ENCODE measurements at regions not wholly inside any gene's neighbourhood (a gene's known extent, or its start where the extent isn't known, plus 50 kb on each side); places are given as distances from the start of the nearest gene placed in this dataset.
"Not testable (repeated sequence)": the region's sequence is repeated elsewhere in the genome, so short reads cannot be mapped to it uniquely, and the experiment has no call there.

GRCh38 chr20:29375937-29376336, 1881.5 kb upstream of the DEFB115 start:
- not testable (repeated sequence) for H3K27me3 ChIP-seq (ENCODE audit: control insufficient read depth, insufficient read depth, low read length); H3K4me3 ChIP-seq (ENCODE audit: low read length); H3K9me3 ChIP-seq (ENCODE audit: control insufficient read depth, insufficient read depth, low read length); H3K4me1 ChIP-seq (ENCODE audit: control insufficient read depth, insufficient read depth, low read length); H3K27ac ChIP-seq (ENCODE audit: low read length); DNase-seq (ENCODE audit: low read depth, low spot score); H3K36me3 ChIP-seq (ENCODE audit: control insufficient read depth, insufficient read depth, low read length)
- no CpG with 5 or more reads among the region's 2 CpGs for WGBS (ENCODE audit: insufficient coverage, insufficient read length)

DNA sequence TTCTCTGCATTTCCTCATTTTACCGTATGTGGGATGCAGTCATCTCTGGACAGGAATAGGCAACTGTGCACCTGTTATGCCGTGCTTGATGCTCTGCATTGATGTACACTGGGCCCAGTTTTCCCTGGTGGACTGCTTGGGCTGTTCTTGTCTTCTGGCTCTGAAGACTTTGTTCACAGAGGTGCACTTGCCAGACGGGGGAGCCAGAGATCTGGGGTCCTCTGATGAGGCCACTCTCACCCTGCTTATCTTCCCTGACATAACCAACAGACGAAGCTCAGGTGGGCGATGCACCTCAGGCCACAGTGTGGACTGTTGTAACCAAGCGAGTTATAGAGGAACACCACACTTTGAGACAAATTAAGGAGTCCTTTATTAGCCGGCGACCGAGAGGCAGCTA, 1864.6 kb upstream of the DEFB115 start:
- not testable (repeated sequence) for H3K36me3 ChIP-seq (ENCODE audit: control insufficient read depth, insufficient read depth, low read length); DNase-seq (ENCODE audit: low read depth, low spot score); H3K27me3 ChIP-seq (ENCODE audit: control insufficient read depth, insufficient read depth, low read length); H3K4me3 ChIP-seq (ENCODE audit: low read length); H3K9me3 ChIP-seq (ENCODE audit: control insufficient read depth, insufficient read depth, low read length); H3K27ac ChIP-seq (ENCODE audit: low read length); H3K4me1 ChIP-seq (ENCODE audit: control insufficient read depth, insufficient read depth, low read length)
- WGBS (ENCODE audit: insufficient coverage, insufficient read length): no CpG with 5 or more reads among the region's 9 CpGs

GRCh38 chr20:29408034-29408695, 1849.3 kb upstream of the DEFB115 start:
- WGBS (ENCODE audit: insufficient coverage, insufficient read length): no CpG with 5 or more reads among the region's 40 CpGs
- Histone ChIP-seq H3K9me3 (ENCODE audit: control insufficient read depth, insufficient read depth, low read length) (peaks cover 10% of the 10 kb centered on the region), H3K4me3 (ENCODE audit: low read length) (no peak overlapping the region)

GRCh38 chr20:29408707-29409106, 1848.8 kb upstream of the DEFB115 start:
- H3K4me3 ChIP-seq (ENCODE audit: low read length); DNase-seq (ENCODE audit: low read depth, low spot score); H3K27me3 ChIP-seq (ENCODE audit: control insufficient read depth, insufficient read depth, low read length); H3K36me3 ChIP-seq (ENCODE audit: control insufficient read depth, insufficient read depth, low read length); H3K27ac ChIP-seq (ENCODE audit: low read length); H3K4me1 ChIP-seq (ENCODE audit: control insufficient read depth, insufficient read depth, low read length): not testable (repeated sequence)
- peaks cover 10% of the 10 kb centered on the region for H3K9me3 ChIP-seq (ENCODE audit: control insufficient read depth, insufficient read depth, low read length)
- WGBS (ENCODE audit: insufficient coverage, insufficient read length): no CpG with 5 or more reads among the region's 17 CpGs

More at GRCh38 chr20:29408034-29408695, 1849.3 kb upstream of the DEFB115 start:
- Histone ChIP-seq H3K27me3 (ENCODE audit: control insufficient read depth, insufficient read depth, low read length) (no peaks in the 10 kb centered on the region), H3K27ac (ENCODE audit: low read length) (no peak overlapping the region), H3K36me3 (ENCODE audit: control insufficient read depth, insufficient read depth, low read length) (no peaks in the 10 kb centered on the region; the same call in 1 of the 2 replicates), H3K4me1 (ENCODE audit: control insufficient read depth, insufficient read depth, low read length) (no peaks in the 10 kb centered on the region)
- no peak for DNase-seq (ENCODE audit: low read depth, low spot score)

DNA sequence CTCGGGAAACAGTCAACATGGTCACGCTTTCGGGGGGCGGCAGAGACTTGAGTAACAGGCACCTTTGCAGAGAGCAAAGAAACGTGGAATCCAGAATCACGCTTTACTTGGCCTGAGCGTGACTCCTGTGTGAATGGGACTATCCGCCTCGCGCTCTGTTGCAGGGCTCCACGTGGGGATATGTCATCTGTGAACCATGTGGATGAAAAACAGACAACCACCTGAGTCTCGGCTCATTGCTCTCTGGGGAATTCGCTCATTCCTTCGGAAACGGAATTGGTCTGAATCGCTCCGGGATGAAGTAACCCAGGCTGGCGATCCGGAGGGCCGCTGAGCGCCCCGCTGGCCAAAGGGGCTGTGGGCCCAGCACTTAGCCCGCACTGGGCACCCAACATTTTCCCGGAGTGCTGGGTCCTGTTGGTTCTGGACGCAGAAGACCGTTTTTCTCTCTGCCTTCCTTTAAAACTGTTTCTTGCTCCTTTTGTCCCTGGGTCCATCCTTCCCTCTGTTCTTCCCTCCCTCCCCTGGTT, 1848.2 kb upstream of the DEFB115 start:
- H3K4me1 ChIP-seq (ENCODE audit: control insufficient read depth, insufficient read depth, low read length); H3K27me3 ChIP-seq (ENCODE audit: control insufficient read depth, insufficient read depth, low read length); DNase-seq (ENCODE audit: low read depth, low spot score); H3K36me3 ChIP-seq (ENCODE audit: control insufficient read depth, insufficient read depth, low read length); H3K4me3 ChIP-seq (ENCODE audit: low read length); H3K27ac ChIP-seq (ENCODE audit: low read length): not testable (repeated sequence)
- peaks cover 10% of the 10 kb centered on the region for H3K9me3 ChIP-seq (ENCODE audit: control insufficient read depth, insufficient read depth, low read length)
- WGBS (ENCODE audit: insufficient coverage, insufficient read length): no CpG with 5 or more reads among the region's 26 CpGs

GRCh38 chr20:29409833-29410805, 1847.3 kb upstream of the DEFB115 start:
- DNase-seq (ENCODE audit: low read depth, low spot score): no peak
- Histone ChIP-seq H3K27ac (ENCODE audit: low read length) (no peak overlapping the region), H3K36me3 (ENCODE audit: control insufficient read depth, insufficient read depth, low read length) (no peaks in the 10 kb centered on the region; the same call in 1 of the 2 replicates), H3K4me1 (ENCODE audit: control insufficient read depth, insufficient read depth, low read length) (no peaks in the 10 kb centered on the region), H3K27me3 (ENCODE audit: control insufficient read depth, insufficient read depth, low read length) (no peaks in the 10 kb centered on the region), H3K9me3 (ENCODE audit: control insufficient read depth, insufficient read depth, low read length) (peaks cover 10% of the 10 kb centered on the region), H3K4me3 (ENCODE audit: low read length) (no peak overlapping the region; the same call in 1 of the 2 replicates)
- no CpG with 5 or more reads among the region's 57 CpGs for WGBS (ENCODE audit: insufficient coverage, insufficient read length)

GRCh38 chr20:29410806-29411457, 1846.5 kb upstream of the DEFB115 start:
- Histone ChIP-seq H3K27me3 (ENCODE audit: control insufficient read depth, insufficient read depth, low read length) (no peaks in the 10 kb centered on the region), H3K4me1 (ENCODE audit: control insufficient read depth, insufficient read depth, low read length) (no peaks in the 10 kb centered on the region), H3K36me3 (ENCODE audit: control insufficient read depth, insufficient read depth, low read length) (no peaks in the 10 kb centered on the region; the same call in 1 of the 2 replicates), H3K4me3 (ENCODE audit: low read length) (no peak overlapping the region), H3K27ac (ENCODE audit: low read length) (no peak overlapping the region), H3K9me3 (ENCODE audit: control insufficient read depth, insufficient read depth, low read length) (peaks cover 7% of the 10 kb centered on the region)
- DNase-seq (ENCODE audit: low read depth, low spot score): no peak
- WGBS (ENCODE audit: insufficient coverage, insufficient read length): no CpG with 5 or more reads among the region's 44 CpGs

DNA sequence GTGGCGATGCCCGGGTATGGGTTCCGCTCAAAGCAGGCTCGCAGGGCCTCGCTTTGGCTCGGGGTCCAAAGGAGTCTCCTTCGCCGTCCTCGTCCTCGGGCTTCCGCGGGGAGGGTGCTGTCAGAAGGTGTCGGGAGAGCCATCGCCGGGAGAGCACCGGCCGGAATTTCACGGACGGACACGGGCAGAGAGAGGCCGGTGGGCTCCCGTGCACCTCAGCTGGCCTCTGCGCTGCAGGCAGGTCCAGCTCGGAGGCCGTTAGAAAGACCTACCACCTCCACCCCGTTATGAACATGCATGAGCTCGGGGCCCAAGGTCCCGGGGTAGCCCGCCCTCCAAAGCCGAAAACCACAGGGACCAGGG, 1846.0 kb upstream of the DEFB115 start:
- H3K9me3 ChIP-seq (ENCODE audit: control insufficient read depth, insufficient read depth, low read length); H3K27me3 ChIP-seq (ENCODE audit: control insufficient read depth, insufficient read depth, low read length): not testable (repeated sequence)

GRCh38 chr20:29419378-29419777, 1838.1 kb upstream of the DEFB115 start:
- no peak for DNase-seq (ENCODE audit: low read depth, low spot score)
- no peak overlapping the region for H3K27ac ChIP-seq (ENCODE audit: low read length)
- peaks cover 6% of the 10 kb centered on the region; the same call in 1 of the 2 replicates for H3K9me3 ChIP-seq (ENCODE audit: control insufficient read depth, insufficient read depth, low read length)

More for the DNA sequence above, 1846.0 kb upstream of the DEFB115 start:
- not testable (repeated sequence) for H3K27ac ChIP-seq (ENCODE audit: low read length); H3K4me1 ChIP-seq (ENCODE audit: control insufficient read depth, insufficient read depth, low read length); H3K36me3 ChIP-seq (ENCODE audit: control insufficient read depth, insufficient read depth, low read length); H3K4me3 ChIP-seq (ENCODE audit: low read length); DNase-seq (ENCODE audit: low read depth, low spot score)
- WGBS (ENCODE audit: insufficient coverage, insufficient read length): no CpG with 5 or more reads among the region's 30 CpGs

More at GRCh38 chr20:29419378-29419777, 1838.1 kb upstream of the DEFB115 start:
- Histone ChIP-seq H3K27me3 (ENCODE audit: control insufficient read depth, insufficient read depth, low read length) (no peaks in the 10 kb centered on the region), H3K4me3 (ENCODE audit: low read length) (no peak overlapping the region), H3K36me3 (ENCODE audit: control insufficient read depth, insufficient read depth, low read length) (no peaks in the 10 kb centered on the region), H3K4me1 (ENCODE audit: control insufficient read depth, insufficient read depth, low read length) (no peaks in the 10 kb centered on the region)

All from iPS DF 6.9 (cell line).